GM23338 (cell line): ENCODE measurements at regions not wholly inside any gene's neighbourhood (a gene's known extent, or its start where the extent isn't known, plus 50 kb on each side); places are given as distances from the start of the nearest gene placed in this dataset.

Experiments used
- ATAC-seq: fragments of 200-7000 bp; cut with Tn5 transposase; 3 replicates; pipeline ENCODE4 v1.9.1; 2020
- DNase-seq: peaks from one replicate; pipeline ENCODE4 v3.0.0-alpha.2; 2015; ENCODE audit warnings: low spot score
- H2AFZ ChIP-seq: fragments of 200-600 bp; sonication (generic); 2 replicates; pipeline ENCODE4 v1.8.0; 2016; ENCODE audit warnings: antibody characterized with exemption, mild to moderate bottlenecking, moderate library complexity
- H3F3A ChIP-seq: fragments of 200-600 bp; sonication (generic); replicated peaks from 2 replicates; pipeline ENCODE4 v1.8.0; 2017; ENCODE audit warnings: antibody characterized with exemption, mixed run types, low read depth
- H3K27ac ChIP-seq: fragments of 200-600 bp; sonication (generic); 2 replicates; pipeline ENCODE4 v1.6.1; 2016; ENCODE audit warnings: low read depth
- H3K27me3 ChIP-seq: fragments of 200-600 bp; sonication (generic); 2 replicates; pipeline ENCODE4 v1.8.0; 2016; ENCODE audit warnings: mild to moderate bottlenecking, mixed run types, moderate library complexity; ENCODE audit not compliant: insufficient read depth
- H3K36me3 ChIP-seq: fragments of 200-600 bp; sonication (generic); 2 replicates; pipeline ENCODE4 v1.8.0; 2016; ENCODE audit warnings: mild to moderate bottlenecking; ENCODE audit not compliant: insufficient read depth
- H3K4me1 ChIP-seq: fragments of 200-600 bp; sonication (generic); 2 replicates; pipeline ENCODE4 v1.8.0; 2016; ENCODE audit warnings: mild to moderate bottlenecking, moderate library complexity; ENCODE audit not compliant: insufficient read depth
- H3K4me2 ChIP-seq: fragments of 200-600 bp; sonication (generic); 2 replicates; pipeline ENCODE4 v1.7.1; 2017; ENCODE audit warnings: mixed run types
- H3K4me3 ChIP-seq: fragments of 200-600 bp; sonication (generic); 2 replicates; pipeline ENCODE4 v1.6.1; 2016; ENCODE audit warnings: mixed run types
- H3K79me2 ChIP-seq: fragments of 200-600 bp; sonication (generic); replicated peaks from 2 replicates; pipeline ENCODE4 v1.8.0; 2017; ENCODE audit warnings: mild to moderate bottlenecking; ENCODE audit not compliant: insufficient read depth
- H3K9me2 ChIP-seq: fragments of 200-600 bp; sonication (generic); 2 replicates; pipeline ENCODE4 v1.8.0; 2017; ENCODE audit not compliant: insufficient read depth
- H4K20me1 ChIP-seq: fragments of 200-600 bp; sonication (generic); replicated peaks from 2 replicates; pipeline ENCODE4 v1.8.0; 2017; ENCODE audit warnings: mild to moderate bottlenecking; ENCODE audit not compliant: insufficient read depth
- H3K27ac Mint-ChIP-seq: 2 replicates; pipeline ENCODE4 v1.8.0; 2020; ENCODE audit warnings: inconsistent platforms, mild to moderate bottlenecking, moderate library complexity, mixed read lengths
- H3K27me3 Mint-ChIP-seq: 3 replicates; pipeline ENCODE4 v1.8.0; 2022; ENCODE audit warnings: low read depth, mild to moderate bottlenecking, moderate library complexity, mixed read lengths, inconsistent platforms; ENCODE audit not compliant: insufficient read depth, poor library complexity
- H3K36me3 Mint-ChIP-seq: 3 replicates; pipeline ENCODE4 v1.8.0; 2021; ENCODE audit warnings: low read depth, mild to moderate bottlenecking, inconsistent platforms, moderate library complexity, mixed read lengths
- H3K4me1 Mint-ChIP-seq: 3 replicates; pipeline ENCODE4 v1.8.0; 2020; ENCODE audit warnings: mild to moderate bottlenecking, inconsistent platforms, mixed read lengths
- H3K4me3 Mint-ChIP-seq: 3 replicates; pipeline ENCODE4 v1.8.0; 2021; ENCODE audit warnings: moderate library complexity, mild to moderate bottlenecking, inconsistent platforms, mixed read lengths
- H3K9me3 Mint-ChIP-seq: 3 replicates; pipeline ENCODE4 v1.8.0; 2020; ENCODE audit warnings: moderate library complexity, mild to moderate bottlenecking, inconsistent platforms, mixed read lengths
- CREB1 ChIP-seq: fragments of 250-450 bp; sonication (Bioruptor Pico); IDR thresholded peaks from 2 replicates; pipeline ENCODE4 v1.5.0; 2020; ENCODE audit warnings: low read depth, mild to moderate bottlenecking, moderate library complexity
- ETS1 ChIP-seq: IDR thresholded peaks from 2 replicates; pipeline ENCODE4 v1.6.1; 2016; ENCODE audit warnings: antibody characterized with exemption
- EZH2 ChIP-seq: fragments of 200-600 bp; sonication (generic); IDR thresholded peaks from one replicate; pipeline ENCODE4 v1.8.0; 2017; ENCODE audit warnings: antibody characterized with exemption, mild to moderate bottlenecking, low read depth; ENCODE audit not compliant: unreplicated experiment
- EZH2phosphoT487 ChIP-seq: fragments of 200-600 bp; sonication (generic); IDR thresholded peaks from one replicate; pipeline ENCODE4 v1.8.1; 2018; ENCODE audit warnings: antibody characterized with exemption; ENCODE audit not compliant: unreplicated experiment
- JUNB ChIP-seq: IDR thresholded peaks from one replicate; pipeline ENCODE4 v1.6.1; 2016; ENCODE audit warnings: antibody characterized with exemption; ENCODE audit not compliant: unreplicated experiment
- NANOG ChIP-seq: IDR thresholded peaks from 2 replicates; pipeline ENCODE4 v1.6.1; 2016; ENCODE audit warnings: antibody characterized with exemption, borderline replicate concordance
- POLR2AphosphoS5 ChIP-seq: IDR thresholded peaks from 2 replicates; pipeline ENCODE4 v1.6.1; 2016; ENCODE audit warnings: antibody characterized with exemption, low read depth
- REST ChIP-seq: IDR thresholded peaks from one replicate; pipeline ENCODE4 v1.6.1; 2018; ENCODE audit warnings: antibody characterized with exemption; ENCODE audit not compliant: unreplicated experiment
- STAT1 ChIP-seq: IDR thresholded peaks from one replicate; pipeline ENCODE4 v1.6.1; 2016; ENCODE audit warnings: antibody characterized with exemption; ENCODE audit not compliant: unreplicated experiment
- ZNF331 ChIP-seq: fragments of 250-450 bp; sonication (Bioruptor Pico); IDR thresholded peaks from 2 replicates; pipeline ENCODE4 v1.5.0; 2020; ENCODE audit warnings: low read depth, mild to moderate bottlenecking, moderate library complexity
- ZNF462 ChIP-seq: fragments of 250-450 bp; sonication (Bioruptor Pico); IDR thresholded peaks from 2 replicates; pipeline ENCODE4 v1.5.0; 2020; ENCODE audit warnings: mild to moderate bottlenecking, moderate library complexity

GRCh38 chr4:187780070-187780469 lies 215.5 kb upstream of the ZFP42 start (continued):
- TF ChIP-seq JUNB (no peak), ETS1 (no peak), ZNF331 (CRISPR knock-in tag) (no peak), EZH2 (no peak), NANOG (no peak), STAT1 (no peak), POLR2AphosphoS5 (no peak), EZH2phosphoT487 (no peak), CREB1 (CRISPR knock-in tag) (no peak), REST (no peak)

GRCh38 chr4:187782286-187782824 lies 213.2 kb upstream of the ZFP42 start:
- no peaks in the 10 kb centered on the region for H3F3A ChIP-seq
- Mint-ChIP-seq H3K9me3 (peaks cover 16% of the 10 kb centered on the region), H3K27ac (no peak overlapping the region), H3K36me3 (peaks cover 22% of the 10 kb centered on the region), H3K27me3 (peaks cover 9% of the 10 kb centered on the region), H3K4me3 (no peak overlapping the region), H3K4me1 (peaks cover 4% of the 10 kb centered on the region; the same call in 2 of the 3 replicates)
- no peak overlapping the region for H3K27ac ChIP-seq
- peaks cover 10% of the 10 kb centered on the region for H3K36me3 ChIP-seq
- H3K9me2 ChIP-seq: peaks cover 5% of the 10 kb centered on the region
- no peak overlapping the region for H3K4me2 ChIP-seq
- H4K20me1 ChIP-seq: no peaks in the 10 kb centered on the region
- no peak for DNase-seq
- ATAC-seq: no peak
- peaks cover 21% of the 10 kb centered on the region for H3K4me1 ChIP-seq
- H2AFZ ChIP-seq: peak overlapping the region; percentile 9; the same call in 1 of the 2 replicates
- H3K4me3 ChIP-seq: no peak overlapping the region
- H3K79me2 ChIP-seq: no peaks in the 10 kb centered on the region
- H3K27me3 ChIP-seq: no peaks in the 10 kb centered on the region
- TF ChIP-seq REST: no peak
- no peak for TF ChIP-seq EZH2
- TF ChIP-seq ZNF462 (CRISPR knock-in tag): no peak
